Vagina (tissue), 2 donors: ENCODE measurements at regions not wholly inside any gene's neighbourhood (a gene's known extent, or its start where the extent isn't known, plus 50 kb on each side); places are given as distances from the start of the nearest gene placed in this dataset.

Experiments
- DNase-seq, 2 donors: peaks; one replicate each; pipeline ENCODE4 v3.0.0-alpha.2; 2017; ENCODE audit errors: extremely low spot score in 2 of 2
- H3K27ac ChIP-seq: fragments of 200-600 bp; sonication (generic); one replicate; pipeline ENCODE4 v1.5.1; 2019
- H3K27me3 ChIP-seq: fragments of 200-600 bp; sonication (generic); one replicate; pipeline ENCODE4 v1.5.1; 2019
- H3K36me3 ChIP-seq, 2 donors: fragments of 200-600 bp; sonication (generic); one replicate each; pipeline ENCODE4 v1.5.1; 2017 to 2019
- H3K4me1 ChIP-seq: fragments of 200-600 bp; sonication (generic); one replicate; pipeline ENCODE4 v1.5.1; 2019
- H3K4me3 ChIP-seq, 2 donors: fragments of 200-600 bp; sonication (generic); 1 replicate in 1 of 2; 2 replicates in 1 of 2; pipeline ENCODE4 v1.5.1; 2016 to 2019
- H3K9me3 ChIP-seq: fragments of 200-600 bp; sonication (generic); one replicate; pipeline ENCODE4 v1.5.1; 2019
- CTCF ChIP-seq, 3 experiments: fragments of 450-650 bp in 2 of 3; fragments of 200-600 bp in 1 of 3; sonication (generic) in 1 of 3; IDR thresholded peaks; one replicate each; pipeline ENCODE4 v1.5.1; 2017 to 2019; ENCODE audit warnings: antibody characterized with exemption in 3 of 3, mild to moderate bottlenecking in 2 of 3, moderate library complexity in 2 of 3
- POLR2A ChIP-seq, 2 donors: fragments of 450-650 bp; IDR thresholded peaks; one replicate each; pipeline ENCODE4 v1.6.1; 2017; ENCODE audit warnings: antibody characterized with exemption in 2 of 2, mild to moderate bottlenecking in 2 of 2, moderate library complexity in 2 of 2
- POLR2AphosphoS5 ChIP-seq, 2 donors: sonication (generic); formaldehyde crosslinking; IDR thresholded peaks; one replicate each; pipeline ENCODE4 v1.9.0; 2017; ENCODE audit warnings: antibody characterized with exemption in 2 of 2, mild to moderate bottlenecking in 2 of 2, low read depth in 1 of 2; ENCODE audit not compliant: insufficient read depth in 1 of 2
- intact Hi-C: fragments of 100-400 bp; cut with DNase I; formaldehyde crosslinking; loops from one replicate; pipeline ENCODE4 v1.15.1; 2023

- Histone ChIP-seq H3K36me3 (no peaks in the 10 kb centered on the region), H3K9me3 (no peaks in the 10 kb centered on the region), H3K27me3 (no peaks in the 10 kb centered on the region), H3K27ac (no peak overlapping the region), H3K4me3 (no peak overlapping the region), H3K4me1 (no peaks in the 10 kb centered on the region)
- TF ChIP-seq POLR2A (IDR thresholded peaks at IDR 0.05) (no peak), CTCF (IDR thresholded peaks at IDR 0.05) (no peak), POLR2AphosphoS5 (IDR thresholded peaks at IDR 0.05; ENCODE audit: insufficient read depth in 1 of 2, low read depth in 1 of 2) (no peak)
- no peak for DNase-seq
- intact Hi-C loops, result no loop called here
Measured at GRCh38 chr13:64339373-64340063, 2890.6 kb downstream of the PCDH9 start.

GRCh38 chr13:64338671-64339070 is 2891.5 kb downstream of the PCDH9 start:
- intact Hi-C loops, result no loop called here
- no peak for DNase-seq
- TF ChIP-seq CTCF (IDR thresholded peaks at IDR 0.05), result no peak
- TF ChIP-seq POLR2A (IDR thresholded peaks at IDR 0.05), result no peak
- TF ChIP-seq POLR2AphosphoS5 (IDR thresholded peaks at IDR 0.05; ENCODE audit: insufficient read depth in 1 of 2, low read depth in 1 of 2), result no peak
- Histone ChIP-seq H3K36me3 (no peaks in the 10 kb centered on the region), H3K27me3 (no peaks in the 10 kb centered on the region), H3K9me3 (no peaks in the 10 kb centered on the region), H3K27ac (no peak overlapping the region), H3K4me1 (no peaks in the 10 kb centered on the region), H3K4me3 (no peak overlapping the region)

- H3K27me3 ChIP-seq, result no peaks in the 10 kb centered on the region
- H3K36me3 ChIP-seq, result no peaks in the 10 kb centered on the region
- H3K27ac ChIP-seq, result no peak overlapping the region
- no peaks in the 10 kb centered on the region for H3K4me1 ChIP-seq
- intact Hi-C loops, result no loop called here
- TF ChIP-seq CTCF (IDR thresholded peaks at IDR 0.05), result no peak
- no peak for TF ChIP-seq POLR2AphosphoS5 (IDR thresholded peaks at IDR 0.05; ENCODE audit: insufficient read depth in 1 of 2, low read depth in 1 of 2)
- no peak for TF ChIP-seq POLR2A (IDR thresholded peaks at IDR 0.05)
- H3K9me3 ChIP-seq, result no peaks in the 10 kb centered on the region
- DNase-seq, result no peak
- H3K4me3 ChIP-seq, result no peak overlapping the region
Measured at GRCh38 chr13:64333888-64334287, 2896.2 kb downstream of the PCDH9 start.

- intact Hi-C loops, result no loop called here
- H3K27ac ChIP-seq, result no peak overlapping the region
- TF ChIP-seq CTCF (IDR thresholded peaks at IDR 0.05) (no peak), POLR2AphosphoS5 (IDR thresholded peaks at IDR 0.05; ENCODE audit: insufficient read depth in 1 of 2, low read depth in 1 of 2) (no peak)
- no peaks in the 10 kb centered on the region for H3K27me3 ChIP-seq
- no peaks in the 10 kb centered on the region for H3K36me3 ChIP-seq
- no peak overlapping the region for H3K4me3 ChIP-seq
- no peak for DNase-seq
- no peaks in the 10 kb centered on the region for H3K9me3 ChIP-seq
- H3K4me1 ChIP-seq, result no peaks in the 10 kb centered on the region
Measured at GRCh38 chr13:64332048-64332447, 2898.1 kb downstream of the PCDH9 start.

- no peak for DNase-seq
Measured at GRCh38 chr13:64327505-64328194, 2902.5 kb downstream of the PCDH9 start.

More at GRCh38 chr13:64327505-64328194, 2902.5 kb downstream of the PCDH9 start:
- Histone ChIP-seq H3K27ac (no peak overlapping the region), H3K9me3 (no peaks in the 10 kb centered on the region), H3K27me3 (no peaks in the 10 kb centered on the region), H3K36me3 (no peaks in the 10 kb centered on the region), H3K4me3 (no peak overlapping the region), H3K4me1 (no peaks in the 10 kb centered on the region)
- TF ChIP-seq POLR2A (IDR thresholded peaks at IDR 0.05), result no peak
- no peak for TF ChIP-seq CTCF (IDR thresholded peaks at IDR 0.05)
- TF ChIP-seq POLR2AphosphoS5 (IDR thresholded peaks at IDR 0.05; ENCODE audit: insufficient read depth in 1 of 2, low read depth in 1 of 2), result no peak
- intact Hi-C loops, result no loop called here
